Neural cell (in vitro differentiated cells): ENCODE measurements at regions not wholly inside any gene's neighbourhood (a gene's known extent, or its start where the extent isn't known, plus 50 kb on each side); places are given as distances from the start of the nearest gene placed in this dataset.

Experiments used
- H2AFZ ChIP-seq: fragments of 200-600, 300-800 bp; sonication (generic), shearing (Covaris generic); 2 replicates; pipeline ENCODE4 v1.6.0; 2014; ENCODE audit warnings: low read depth, mild to moderate bottlenecking, antibody characterized with exemption, low read length, moderate library complexity
- H3F3A ChIP-seq: fragments of 200-600 bp; shearing (Covaris generic); 2 replicates; pipeline ENCODE4 v1.6.1; 2016; ENCODE audit warnings: mild to moderate bottlenecking, moderate library complexity, mixed read lengths, antibody characterized with exemption, low read length; ENCODE audit not compliant: insufficient read depth, poor library complexity, severe bottlenecking
- H3K27ac ChIP-seq: fragments of 200-600, 300-800 bp; sonication (generic), shearing (Covaris generic); 2 replicates; pipeline ENCODE4 v1.5.1; 2014; ENCODE audit warnings: mild to moderate bottlenecking, low read length, moderate library complexity
- H3K27me3 ChIP-seq: fragments of 300-800, 200-600 bp; sonication (generic), shearing (Covaris generic); 2 replicates; pipeline ENCODE4 v1.6.0; 2014; ENCODE audit warnings: mild to moderate bottlenecking, low read depth, low read length, moderate library complexity; ENCODE audit not compliant: insufficient read depth
- H3K36me3 ChIP-seq: fragments of 300-800, 200-600 bp; sonication (generic), shearing (Covaris generic); 2 replicates; pipeline ENCODE4 v1.5.1; 2014; ENCODE audit warnings: mild to moderate bottlenecking, antibody characterized with exemption, low read length, moderate library complexity; ENCODE audit not compliant: insufficient read depth
- H3K4me2 ChIP-seq: fragments of 300-800, 200-600 bp; sonication (generic), shearing (Covaris generic); 2 replicates; pipeline ENCODE4 v1.6.0; 2014; ENCODE audit warnings: mild to moderate bottlenecking, low read length
- H3K4me3 ChIP-seq: fragments of 300-800, 200-600 bp; sonication (generic), shearing (Covaris generic); 2 replicates; pipeline ENCODE4 v1.5.1; 2014; ENCODE audit warnings: mild to moderate bottlenecking, low read length, moderate library complexity
- H3K79me2 ChIP-seq: fragments of 200-600 bp; shearing (Covaris generic); replicated peaks from 2 replicates; pipeline ENCODE4 v1.6.0; 2014; ENCODE audit warnings: mild to moderate bottlenecking, low read length, moderate library complexity; ENCODE audit not compliant: insufficient read depth
- H3K9ac ChIP-seq: fragments of 300-800, 200-600 bp; sonication (generic), shearing (Covaris generic); 2 replicates; pipeline ENCODE4 v1.6.1; 2016; ENCODE audit warnings: mild to moderate bottlenecking, low read length, mixed read lengths
- H3K9me2 ChIP-seq: fragments of 200-600 bp; shearing (Covaris generic); 2 replicates; pipeline ENCODE4 v1.6.1; 2016; ENCODE audit warnings: mild to moderate bottlenecking, low read length, mixed read lengths; ENCODE audit not compliant: insufficient read depth
- H3K9me3 ChIP-seq: fragments of 200-600, 300-800 bp; sonication (generic), shearing (Covaris generic); 2 replicates; pipeline ENCODE4 v1.6.1; 2016; ENCODE audit warnings: mild to moderate bottlenecking, mixed run types, low read length, moderate library complexity, mixed read lengths
- H4K20me1 ChIP-seq: fragments of 200-600 bp; shearing (Covaris generic); 2 replicates; pipeline ENCODE4 v1.6.1; 2016; ENCODE audit warnings: mild to moderate bottlenecking, mixed run types; ENCODE audit not compliant: insufficient read depth
- CTCF ChIP-seq: fragments of 450-650 bp; IDR thresholded peaks from 2 replicates; pipeline ENCODE4 v1.5.1; 2014; ENCODE audit warnings: antibody characterized with exemption, mild to moderate bottlenecking, moderate library complexity; ENCODE audit not compliant: poor library complexity, severe bottlenecking
- EP300 ChIP-seq: fragments of 450-650 bp; conservative IDR thresholded peaks from 2 replicates; pipeline ENCODE4 v1.6.1; 2014; ENCODE audit warnings: antibody characterized with exemption, mild to moderate bottlenecking, moderate library complexity; ENCODE audit not compliant: poor library complexity, severe bottlenecking
- EZH2 ChIP-seq: fragments of 200-600, 300-800 bp; shearing (Covaris generic), sonication (generic); IDR thresholded peaks from 2 replicates; pipeline ENCODE4 v1.6.1; 2014; ENCODE audit warnings: antibody characterized with exemption, low read length, borderline replicate concordance, mild to moderate bottlenecking; ENCODE audit not compliant: insufficient read depth, poor library complexity, severe bottlenecking
- MXI1 ChIP-seq: fragments of 450-650 bp; conservative IDR thresholded peaks from 2 replicates; pipeline ENCODE4 v1.6.1; 2014; ENCODE audit warnings: antibody characterized with exemption, mild to moderate bottlenecking; ENCODE audit not compliant: poor library complexity, severe bottlenecking
- POLR2AphosphoS5 ChIP-seq: IDR thresholded peaks from 2 replicates; pipeline ENCODE4 v1.6.1; 2012
- RAD21 ChIP-seq: fragments of 450-650 bp; conservative IDR thresholded peaks from 2 replicates; pipeline ENCODE4 v1.6.1; 2014; ENCODE audit warnings: antibody characterized with exemption, mild to moderate bottlenecking, moderate library complexity
- REST ChIP-seq: IDR thresholded peaks from 2 replicates; pipeline ENCODE4 v1.6.1; 2012; ENCODE audit warnings: borderline replicate concordance
- SMC3 ChIP-seq: fragments of 450-650 bp; conservative IDR thresholded peaks from 2 replicates; pipeline ENCODE4 v1.6.1; 2014; ENCODE audit warnings: antibody characterized with exemption, mild to moderate bottlenecking, moderate library complexity; ENCODE audit not compliant: poor library complexity
- TAF1 ChIP-seq: IDR thresholded peaks from 2 replicates; pipeline ENCODE4 v1.6.1; 2012; ENCODE audit warnings: low read depth

- no peak overlapping the region for H3K9ac ChIP-seq
- no peak overlapping the region for H3K27ac ChIP-seq
- H3K79me2 ChIP-seq, result no peaks in the 10 kb centered on the region
- H3K27me3 ChIP-seq, result no peaks in the 10 kb centered on the region
- H3F3A ChIP-seq, result no peaks in the 10 kb centered on the region
- H3K36me3 ChIP-seq, result no peaks in the 10 kb centered on the region
- H3K9me2 ChIP-seq, result no peaks in the 10 kb centered on the region
- no peak overlapping the region for H3K4me2 ChIP-seq
- no peaks in the 10 kb centered on the region for H4K20me1 ChIP-seq
- no peak overlapping the region for H3K4me3 ChIP-seq
- H2AFZ ChIP-seq, result no peak overlapping the region
- TF ChIP-seq SMC3 (no peak), EP300 (no peak), RAD21 (no peak), EZH2 (no peak), TAF1 (no peak), POLR2AphosphoS5 (no peak), CTCF (no peak), REST (no peak), MXI1 (no peak)
- H3K9me3 ChIP-seq, result no peaks in the 10 kb centered on the region
These were observed 443.6 kb downstream of the TDRD15 start for GRCh38 chr2:21567395-21567794.

GRCh38 chr2:21571686-21572085, 447.9 kb downstream of the TDRD15 start:
- Histone ChIP-seq H3K27me3 (no peaks in the 10 kb centered on the region), H3K27ac (no peak overlapping the region), H4K20me1 (no peaks in the 10 kb centered on the region), H3K4me3 (no peak overlapping the region), H3K9me2 (no peaks in the 10 kb centered on the region), H2AFZ (no peak overlapping the region), H3K9ac (no peak overlapping the region), H3K36me3 (no peaks in the 10 kb centered on the region), H3K4me2 (no peak overlapping the region), H3K79me2 (no peaks in the 10 kb centered on the region), H3F3A (no peaks in the 10 kb centered on the region), H3K9me3 (no peaks in the 10 kb centered on the region)
- no peak for TF ChIP-seq SMC3
- TF ChIP-seq POLR2AphosphoS5, result no peak
- no peak for TF ChIP-seq EP300
- no peak for TF ChIP-seq CTCF
